NCI-H2196 (cell line): ENCODE measurements at regions not wholly inside any gene's neighbourhood (a gene's known extent, or its start where the extent isn't known, plus 50 kb on each side); places are given as distances from the start of the nearest gene placed in this dataset.

ENCODE experiments used
- DNase-seq: peaks from one replicate; lab custom pipeline; 2025; ENCODE audit not compliant: unreplicated experiment; lab: John Stamatoyannopoulos, UW

GRCh38 chr6:28696167-28696566 is 170.5 kb downstream of the GPX5 start:
- DNase-seq: no peak

- no peak for DNase-seq
Measured at GRCh38 chr6:28696682-28697081, 171.0 kb downstream of the GPX5 start.

- DNase-seq: no peak
Measured at GRCh38 chr6:28707387-28708282, 182.0 kb downstream of the GPX5 start.

GRCh38 chr6:28709478-28710349 is 184.0 kb downstream of the GPX5 start:
- no peak for DNase-seq

GRCh38 chr6:28710466-28711191 is 184.9 kb downstream of the GPX5 start:
- DNase-seq: no peak

- no peak for DNase-seq
Measured at GRCh38 chr6:28711325-28711724, 185.6 kb downstream of the GPX5 start.

- DNase-seq: no peak
Measured at GRCh38 chr6:28711788-28712341, 186.2 kb downstream of the GPX5 start.

GRCh38 chr6:28712982-28713381 is 187.3 kb downstream of the GPX5 start:
- no peak for DNase-seq

GRCh38 chr6:28719275-28719940 is 193.7 kb downstream of the GPX5 start:
- no peak for DNase-seq

GRCh38 chr6:28720357-28721231 is 194.9 kb downstream of the GPX5 start:
- DNase-seq: no peak

- no peak for DNase-seq
Measured at GRCh38 chr6:28721372-28721771, 195.7 kb downstream of the GPX5 start.

- no peak for DNase-seq
Measured at GRCh38 chr6:28724395-28724794, 198.7 kb downstream of the GPX5 start.

GRCh38 chr6:28725274-28725809 is 198.4 kb downstream of the TRIM27 start:
- DNase-seq: no peak

- no peak for DNase-seq
Measured at GRCh38 chr6:28725890-28726348, 197.9 kb downstream of the TRIM27 start.

GRCh38 chr6:28726569-28727309 is 197.0 kb downstream of the TRIM27 start:
- DNase-seq: no peak

- no peak for DNase-seq
Measured at GRCh38 chr6:28727559-28728211, 196.1 kb downstream of the TRIM27 start.

GRCh38 chr6:28729501-28730402 is 194.0 kb downstream of the TRIM27 start:
- no peak for DNase-seq
